ENCODE measurements at regions not wholly inside any gene's neighbourhood (a gene's known extent, or its start where the extent isn't known, plus 50 kb on each side); places are given as distances from the start of the nearest gene placed in this dataset.
A peak's percentile ranks its signal among the peaks of the same experiment; 100 is the strongest.

DNA sequence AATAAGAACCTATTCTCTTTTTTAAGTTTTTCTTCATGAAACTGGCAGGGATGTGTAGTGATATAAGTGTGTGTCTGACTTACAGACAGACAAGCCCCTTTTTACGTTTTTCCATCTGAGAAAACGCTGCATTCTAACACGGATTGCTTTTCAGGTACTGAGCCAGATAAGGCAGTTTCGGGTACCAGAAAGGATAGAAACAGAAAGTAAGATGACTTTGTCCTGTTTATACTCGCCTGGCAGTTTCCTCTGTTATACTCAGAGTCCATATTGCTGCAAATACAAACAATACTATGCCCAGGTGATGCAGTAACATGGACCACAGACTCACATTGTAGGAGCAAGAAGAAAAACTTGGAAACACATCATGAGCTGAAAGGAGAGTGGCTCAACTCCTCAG, 2320.6 kb upstream of the AGA start:
- no peak for DNase-seq

DNA sequence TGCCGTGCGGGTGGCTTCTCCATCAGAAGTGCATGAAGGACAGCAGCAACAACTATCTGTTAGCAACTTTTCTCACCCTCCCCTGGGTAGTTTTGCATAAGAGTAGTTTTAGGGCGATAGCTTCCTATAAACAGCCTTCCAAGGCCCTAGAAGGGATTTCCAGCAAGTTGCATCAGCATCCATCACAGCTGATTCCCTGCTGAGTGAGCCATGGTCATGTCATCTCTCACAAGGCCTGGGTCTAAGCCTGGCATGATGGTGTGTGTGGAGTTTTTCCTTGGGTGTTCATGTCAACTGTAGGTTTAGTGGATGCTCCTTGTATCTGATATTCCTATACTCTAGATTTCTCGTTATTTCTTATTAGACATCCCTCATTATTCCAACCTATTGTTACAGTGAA, 2324.7 kb upstream of the AGA start:
- no peak for DNase-seq

GRCh38 chr4:179768996-179769395, 2326.8 kb upstream of the AGA start:
- no peak for DNase-seq

DNA sequence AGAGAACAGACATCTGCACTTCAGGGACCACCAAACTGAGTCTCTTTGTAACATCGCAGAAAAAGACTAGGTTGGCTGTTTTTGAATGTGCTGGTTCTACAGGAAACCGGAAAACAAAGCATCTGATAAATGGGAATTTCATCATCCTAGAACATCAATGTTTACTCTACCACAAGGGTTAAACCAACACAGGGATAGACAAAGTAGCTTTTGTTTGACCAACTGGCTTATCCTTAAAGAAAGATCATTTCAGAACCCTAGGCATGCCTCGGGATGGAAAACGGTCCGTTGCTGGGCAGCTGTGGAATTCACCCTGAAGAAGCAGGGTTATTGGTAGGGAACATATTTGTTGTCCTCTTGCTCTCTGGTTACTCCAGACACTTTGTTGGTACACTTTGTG, 2355.5 kb upstream of the AGA start:
- no peak for DNase-seq

DNA sequence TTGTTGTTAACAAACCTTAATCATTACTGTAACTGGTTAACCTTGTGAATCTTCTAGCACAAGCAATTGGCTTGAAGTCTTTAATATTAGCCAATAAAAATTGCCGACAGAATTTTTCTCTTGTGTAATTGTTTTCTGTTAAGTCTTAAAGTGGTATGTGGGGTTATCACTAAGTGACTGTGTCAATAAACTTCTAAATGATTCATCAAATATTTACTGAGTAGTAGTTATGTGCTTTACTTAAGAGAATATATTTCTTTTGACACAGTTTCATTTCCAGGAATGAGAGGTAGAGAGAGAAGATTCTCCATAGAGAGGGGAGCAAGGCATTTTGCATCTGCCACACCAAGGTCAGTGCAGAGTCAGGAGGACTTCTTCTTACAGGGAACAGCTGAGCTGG, 2361.6 kb upstream of the AGA start:
- no peak for DNase-seq

- DNase-seq = no peak
These were observed 2362.2 kb upstream of the AGA start for GRCh38 chr4:179804440-179804839.

DNA sequence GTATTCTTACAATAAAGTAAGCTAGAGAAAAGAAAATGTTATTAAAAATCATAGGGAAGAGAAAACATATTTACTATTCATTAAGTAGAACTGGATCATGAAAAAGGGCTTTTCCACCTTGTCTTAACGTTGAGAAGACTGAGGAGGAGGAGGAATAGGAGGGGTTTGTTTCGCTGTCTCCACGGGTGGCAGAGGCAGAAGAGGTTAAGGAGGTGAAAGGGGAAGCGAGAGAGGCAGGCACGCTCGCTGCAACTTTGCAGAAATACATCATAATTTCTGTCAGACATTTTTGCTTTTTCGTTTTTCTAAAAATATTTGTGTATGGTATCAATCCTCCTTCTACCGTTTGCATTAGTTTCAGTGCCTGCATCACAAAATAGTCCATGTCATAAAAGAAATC, 2375.1 kb upstream of the AGA start:
- no peak for DNase-seq

- no peak for DNase-seq
These were observed 2381.1 kb upstream of the AGA start for GRCh38 chr4:179823342-179823741.

GRCh38 chr4:179831274-179831673, 2389.0 kb upstream of the AGA start:
- DNase-seq = no peak

DNA sequence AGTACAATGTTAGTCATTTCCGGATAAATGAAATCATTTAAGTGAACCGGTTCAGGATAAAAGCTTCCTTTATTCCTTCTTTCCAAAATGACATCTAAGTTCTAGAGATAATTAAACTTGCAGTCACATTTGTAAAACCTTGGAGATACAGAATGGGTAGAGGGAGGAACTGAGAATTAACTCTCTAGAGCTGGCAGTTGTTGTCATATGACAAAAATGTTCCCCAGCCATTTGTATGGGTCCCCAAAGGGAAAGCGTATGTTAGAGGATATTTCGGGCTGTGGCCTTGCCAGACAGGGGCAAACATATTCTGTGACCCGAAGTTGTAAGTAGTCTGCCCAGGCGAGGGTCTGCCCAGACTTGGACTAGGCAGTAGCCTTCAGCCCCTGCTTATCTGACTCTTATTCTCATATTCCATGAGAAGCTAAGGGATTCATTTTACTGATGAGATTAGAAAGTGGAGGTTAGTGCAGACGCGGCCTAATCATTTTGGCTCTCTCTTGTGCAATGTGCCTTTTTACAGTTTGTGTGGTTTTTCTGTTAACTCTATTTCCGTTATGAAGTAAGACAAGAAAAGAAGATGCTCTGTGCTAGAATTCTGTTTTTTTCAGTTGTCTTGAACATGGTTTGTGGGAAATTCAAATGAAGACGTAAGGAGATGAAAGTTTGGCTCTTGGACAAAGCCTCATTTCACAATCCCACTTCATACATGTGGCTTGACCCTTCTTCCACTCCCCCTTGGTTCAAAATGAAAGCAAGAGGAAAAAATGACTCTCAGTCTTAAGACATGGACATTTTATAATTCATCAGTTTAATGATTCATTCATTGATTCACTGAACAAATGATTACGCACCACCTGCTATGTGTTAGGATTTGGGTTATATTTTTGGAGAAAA, 2394.2 kb upstream of the AGA start:
- no peak for DNase-seq

DNA sequence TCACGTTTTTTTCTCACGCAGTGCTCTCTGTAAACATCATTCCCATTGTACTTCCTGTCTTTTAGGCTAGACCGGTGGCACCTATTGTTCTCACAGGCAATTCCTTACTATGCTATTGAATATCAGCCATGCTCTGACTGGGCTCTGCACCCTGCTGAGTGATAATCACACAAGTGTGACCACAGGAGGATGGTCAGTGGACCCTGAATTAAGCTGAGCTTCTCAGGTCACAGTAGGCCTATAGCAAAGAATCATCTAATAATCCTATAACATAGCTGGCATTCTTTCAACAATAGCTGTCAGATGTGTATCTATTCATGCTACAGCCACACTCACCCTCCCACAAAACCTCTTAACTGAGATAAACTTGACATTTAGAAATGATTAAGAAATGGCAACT, 2399.8 kb upstream of the TENM3 start:
- DNase-seq = no peak

DNA sequence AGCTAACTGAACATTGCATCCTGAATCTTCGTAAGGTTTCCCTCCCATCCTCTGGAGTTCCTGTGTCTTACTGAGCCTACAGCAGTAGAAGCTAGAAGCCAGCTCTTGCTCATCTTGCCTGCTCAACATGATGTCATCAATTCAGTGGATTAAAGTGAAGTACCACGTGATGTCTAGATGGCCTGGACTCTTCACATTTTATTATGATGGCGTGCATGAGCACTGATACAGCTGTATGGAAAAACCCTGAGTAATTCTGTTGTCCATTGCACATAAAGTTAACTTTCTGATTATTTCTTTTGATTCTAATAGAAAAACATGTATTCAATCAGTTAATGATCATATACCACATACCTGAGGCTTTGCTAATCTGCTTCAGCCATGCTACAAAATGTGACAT, 2387.7 kb upstream of the TENM3 start:
- DNase-seq = no peak

DNA sequence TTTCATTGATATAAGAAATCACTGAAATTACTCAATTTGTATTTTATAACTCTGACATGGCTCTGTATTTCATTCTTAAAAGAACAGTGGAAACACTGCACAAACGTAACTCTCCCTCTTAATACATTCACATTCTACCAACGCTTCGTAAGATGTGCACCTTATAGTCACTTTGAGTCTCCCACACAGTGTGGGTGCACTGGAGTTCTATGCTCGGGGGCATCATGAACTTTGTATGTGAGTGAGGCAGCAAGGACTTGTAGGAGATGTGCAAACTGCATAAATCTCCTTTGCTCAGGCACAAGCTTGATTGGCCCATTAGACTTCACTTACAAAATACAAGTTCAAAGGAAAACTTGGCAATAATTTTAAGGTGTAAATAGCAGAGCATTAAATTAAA, 2385.0 kb upstream of the TENM3 start:
- DNase-seq = no peak

DNA sequence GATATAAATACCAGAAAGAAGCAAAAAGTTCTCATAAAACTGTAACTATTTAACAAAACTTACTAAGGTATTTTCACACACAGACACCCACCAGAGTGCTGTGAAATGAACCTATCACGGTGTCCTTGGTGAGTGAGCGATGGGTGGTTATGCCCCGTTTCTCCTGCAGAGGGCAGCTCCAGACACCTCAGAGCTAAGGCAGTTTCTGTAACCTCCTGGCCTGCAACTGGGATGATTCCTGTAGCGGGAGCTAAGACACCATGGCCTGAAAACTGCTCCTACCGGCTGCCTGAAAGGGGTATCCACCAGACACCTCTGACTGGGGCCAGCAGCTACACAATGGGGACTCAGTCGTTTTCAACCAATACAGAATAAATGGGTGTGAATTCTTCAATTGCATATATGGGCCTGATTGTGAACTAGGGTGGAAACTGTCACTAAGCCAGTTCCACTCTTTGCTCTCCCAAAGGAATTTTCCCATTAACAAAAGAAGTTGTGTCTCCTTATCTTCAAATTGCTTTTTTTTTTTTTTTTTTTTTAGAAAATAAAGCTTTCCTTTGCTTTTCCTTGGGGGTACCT, 2375.8 kb upstream of the TENM3 start:
- peak in 36 of 51 donors; percentile 0 to 71 (median 11) for DNase-seq

DNA sequence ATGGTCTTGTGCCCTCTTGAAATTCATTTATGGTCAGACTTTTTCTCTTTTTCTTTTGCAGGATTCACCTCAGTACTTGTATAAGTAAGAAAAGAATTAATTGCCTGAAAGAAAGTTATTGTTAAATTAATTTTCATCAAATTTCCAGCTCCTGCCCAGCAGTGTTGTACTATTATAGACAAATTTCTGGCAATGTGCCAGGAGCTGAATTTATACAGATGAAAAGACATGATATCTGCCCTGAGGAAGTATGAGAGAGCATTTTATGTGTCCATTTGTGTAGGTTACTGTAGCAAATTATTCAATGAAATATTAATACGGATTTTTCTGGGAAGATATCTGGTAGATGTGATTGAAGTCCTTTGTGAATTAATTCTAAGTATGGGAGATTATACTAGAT, 2371.5 kb upstream of the TENM3 start:
- no peak for DNase-seq

- no peak for DNase-seq
These were observed 2370.4 kb upstream of the TENM3 start for GRCh38 chr4:179872755-179873154.

DNA sequence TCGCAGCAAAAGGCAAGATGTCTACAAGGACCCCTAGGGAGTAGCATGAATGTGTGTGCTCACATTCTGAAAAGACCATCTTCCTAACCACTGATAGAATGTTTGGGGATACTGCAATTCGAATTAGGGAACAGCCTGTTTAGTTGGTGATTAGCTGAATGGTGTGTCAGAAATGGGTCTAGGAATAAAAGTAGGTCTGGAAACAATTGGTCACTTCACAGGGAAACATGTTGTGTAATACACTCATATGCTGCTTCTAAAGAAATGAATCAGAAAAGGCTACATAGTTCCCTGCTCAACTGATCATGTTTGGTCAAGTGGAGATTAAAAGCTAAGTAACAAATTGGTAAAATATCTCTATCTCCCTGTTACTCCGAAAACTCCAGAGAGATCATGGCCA, 2362.4 kb upstream of the TENM3 start:
- no peak for DNase-seq

GRCh38 chr4:179894066-179894778, 2349.0 kb upstream of the TENM3 start:
- no peak for DNase-seq

GRCh38 chr4:179919587-179919986, 2323.6 kb upstream of the TENM3 start:
- no peak for DNase-seq

GRCh38 chr4:179927473-179927872, 2315.7 kb upstream of the TENM3 start:
- no peak for DNase-seq

GRCh38 chr4:179941911-179942310, 2301.3 kb upstream of the TENM3 start:
- no peak for DNase-seq

- no peak for DNase-seq
These were observed 2266.4 kb upstream of the TENM3 start for GRCh38 chr4:179976777-179977176.

- DNase-seq = no peak
These were observed 2265.8 kb upstream of the TENM3 start for GRCh38 chr4:179977378-179977777.

Measured in hypothalamus (tissue), 51 donors.